Psoas muscle (tissue), 7 donors: ENCODE measurements at regions not wholly inside any gene's neighbourhood (a gene's known extent, or its start where the extent isn't known, plus 50 kb on each side); places are given as distances from the start of the nearest gene placed in this dataset.

Source experiments
- ATAC-seq, 4 donors: fragments of 200-7000 bp; cut with Tn5 transposase; one replicate each; pipeline ENCODE4 v1.9.1; 2020; ENCODE audit warnings: moderate library complexity in 3 of 4, mild to moderate bottlenecking in 2 of 4
- DNase-seq, 2 donors: peaks; one replicate each; pipeline ENCODE4 v3.0.0-alpha.2; 2020
- H3K27ac ChIP-seq: fragments of 200-600 bp; one replicate; pipeline ENCODE4 v1.8.0; 2022
- H3K27me3 ChIP-seq, 3 donors: fragments of 200-600 bp in 1 of 3; one replicate each; pipeline versions ENCODE4 v1.6.1 to v1.8.0; 2013 to 2022; ENCODE audit warnings: low read length in 2 of 3, mild to moderate bottlenecking in 2 of 3, moderate library complexity in 1 of 3; ENCODE audit not compliant: insufficient read depth in 3 of 3
- H3K36me3 ChIP-seq, 2 donors: fragments of 200-600 bp in 1 of 2; one replicate each; pipeline versions ENCODE4 v1.6.1 to v1.8.0; 2013 to 2022; ENCODE audit warnings: low read depth in 1 of 2, mild to moderate bottlenecking in 1 of 2, moderate library complexity in 1 of 2; ENCODE audit not compliant: insufficient read depth in 1 of 2
- H3K4me1 ChIP-seq: fragments of 200-600 bp; one replicate; pipeline ENCODE4 v1.8.0; 2022
- H3K4me3 ChIP-seq: fragments of 200-600 bp; one replicate; pipeline ENCODE4 v1.8.0; 2022; ENCODE audit warnings: mild to moderate bottlenecking
- H3K9me3 ChIP-seq: fragments of 200-600 bp; one replicate; pipeline ENCODE4 v1.8.0; 2022
- CTCF ChIP-seq: fragments of 200-600 bp; IDR thresholded peaks from one replicate; pipeline ENCODE4 v1.8.0; 2022; ENCODE audit warnings: antibody characterized with exemption
- WGBS, 3 donors: extraction: QIAGEN DNeasy Blood & Tissue Kit; methylation state at CpG; one replicate each; pipeline versions ENCODE4 v1.1.6 to v1.1.7; 2013; 5-methylcytosine and 5-hydroxymethylcytosine counted together
- intact Hi-C, 2 donors: fragments of 100-400 bp; cut with DNase I; formaldehyde crosslinking; loops; one replicate each; pipeline versions ENCODE4 v1.11.0 to v1.14.2; 2022
- donor health status: healthy with polysubstance abuse.
- donor health status: DM: no; HTN: no; CAD: no; lungs with moderate emphysema.
- donor health status: Bipolar disorder and iron deficiency.
- donor health status: healthy.
- donor health status: DM: yes; HTN: yes; CAD: no.
- donor health status: DM: no; HTN: no; CAD: no.
- donor health status: DM: yes; HTN: yes; CAD: no.

GRCh38 chr17:70863436-70864248, 694.3 kb downstream of the KCNJ2 start:
- TF ChIP-seq CTCF: no peak
- Histone ChIP-seq H3K27me3 (peaks cover 0 to 2% (median 0%) of the 10 kb centered on the region in 3 donors), H3K4me1 (no peaks in the 10 kb centered on the region), H3K36me3 (no peaks in the 10 kb centered on the region), H3K27ac (no peak overlapping the region), H3K4me3 (no peak overlapping the region), H3K9me3 (no peaks in the 10 kb centered on the region)
- DNase-seq (no peak), ATAC-seq (no peak)
- intact Hi-C loops: no loop called here
- 67 to 71% (median 69%) methylated on average over 8 of the region's 8 CpGs for WGBS, 3 donors

- no peak for ATAC-seq
- 76 to 80% (median 80%) methylated on average over 5 of the region's 5 CpGs for WGBS, 3 donors
- TF ChIP-seq CTCF: no peak
Observed at GRCh38 chr17:70865993-70866804, 696.9 kb downstream of the KCNJ2 start.

DNA sequence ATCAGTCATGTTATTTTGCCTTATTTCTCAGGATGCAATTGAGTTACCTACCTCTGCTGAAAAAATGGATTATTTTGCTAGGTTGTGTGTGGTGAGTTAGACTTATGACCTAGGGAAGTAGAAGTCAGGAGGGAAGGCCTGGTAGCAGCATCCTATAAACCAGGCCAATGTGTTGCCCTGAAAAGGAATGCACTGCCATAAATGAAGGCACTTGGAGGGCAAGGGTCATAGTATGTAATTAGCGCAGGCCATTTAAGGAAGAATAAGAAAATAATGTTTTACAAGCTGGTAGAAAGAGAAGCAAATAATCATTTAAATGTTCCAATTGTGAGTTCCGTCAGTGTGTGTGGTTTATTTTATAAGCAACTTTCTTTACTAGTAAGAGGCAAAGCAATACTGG, 698.8 kb downstream of the KCNJ2 start:
- H3K4me1 ChIP-seq: no peaks in the 10 kb centered on the region
- ATAC-seq: no peak
- intact Hi-C loops: no loop called here
- no peak overlapping the region for H3K4me3 ChIP-seq
- no peaks in the 10 kb centered on the region for H3K9me3 ChIP-seq
- H3K27me3 ChIP-seq: peaks cover 0 to 2% (median 0%) of the 10 kb centered on the region in 3 donors
- H3K36me3 ChIP-seq: no peaks in the 10 kb centered on the region
- WGBS, 3 donors: 95 to 98% (median 97%) methylated on average over 2 of the region's 2 CpGs
- no peak overlapping the region for H3K27ac ChIP-seq
- no peak for DNase-seq
- no peak for TF ChIP-seq CTCF

More at GRCh38 chr17:70865993-70866804, 696.9 kb downstream of the KCNJ2 start:
- H3K9me3 ChIP-seq: no peaks in the 10 kb centered on the region
- intact Hi-C loops: no loop called here
- no peaks in the 10 kb centered on the region for H3K4me1 ChIP-seq
- DNase-seq: no peak
- no peaks in the 10 kb centered on the region for H3K36me3 ChIP-seq
- H3K27ac ChIP-seq: no peak overlapping the region
- H3K4me3 ChIP-seq: no peak overlapping the region
- H3K27me3 ChIP-seq: peaks cover 0 to 2% (median 0%) of the 10 kb centered on the region in 3 donors

DNA sequence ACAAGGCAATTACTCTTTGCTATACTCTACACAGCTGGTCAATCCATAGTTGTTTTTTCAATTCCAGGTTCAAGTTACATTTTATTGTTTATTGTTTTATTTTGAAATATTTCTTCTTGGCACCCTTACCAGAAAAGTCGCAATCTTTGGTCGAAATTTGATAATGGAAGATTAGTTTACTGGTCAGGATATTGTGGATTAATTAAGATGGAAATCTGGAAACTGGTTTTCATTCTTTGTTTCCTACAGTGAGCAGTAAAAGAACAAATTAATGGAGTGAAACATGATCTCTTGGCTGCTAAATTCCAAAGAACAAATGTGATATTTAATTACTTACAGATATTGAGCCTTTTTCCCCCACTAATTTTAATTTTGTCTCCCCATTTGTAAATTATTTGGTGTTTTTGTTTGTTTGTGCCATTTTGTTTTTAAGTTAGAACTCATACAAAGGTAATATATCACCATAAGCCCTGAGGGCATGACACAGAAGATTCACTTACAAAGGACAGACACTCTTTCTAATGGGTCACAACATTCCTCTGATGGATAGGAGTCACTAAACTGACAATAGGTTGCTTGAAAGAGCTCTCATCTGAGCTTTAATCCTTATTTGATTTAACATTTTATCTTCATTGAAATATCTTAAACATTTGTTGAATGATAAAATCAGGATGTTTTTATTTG, 700.2 kb downstream of the KCNJ2 start:
- DNase-seq (no peak), ATAC-seq (no peak)
- Histone ChIP-seq H3K27me3 (peaks cover 0 to 2% (median 0%) of the 10 kb centered on the region in 3 donors), H3K9me3 (no peaks in the 10 kb centered on the region), H3K36me3 (no peaks in the 10 kb centered on the region), H3K27ac (no peak overlapping the region), H3K4me3 (no peak overlapping the region), H3K4me1 (no peaks in the 10 kb centered on the region)
- intact Hi-C loops: no loop called here
- WGBS, 3 donors: 30 to 35% (median 30%) methylated on average over 2 of the region's 2 CpGs
- no peak for TF ChIP-seq CTCF
